NOMO-1 treated with DMSO at 0.1 percent for 48 hours (cell line): ENCODE measurements at regions not wholly inside any gene's neighbourhood (a gene's known extent, or its start where the extent isn't known, plus 50 kb on each side); places are given as distances from the start of the nearest gene placed in this dataset.

Experiments used
- DNase-seq: peaks from one replicate; lab custom pipeline; 2025; ENCODE audit not compliant: unreplicated experiment; lab: John Stamatoyannopoulos, UW

- DNase-seq, result no peak
These were observed 256.7 kb upstream of the GNAI1 start for GRCh38 chr7:79877874-79878465.

GRCh38 chr7:79876848-79877252, 257.8 kb upstream of the GNAI1 start:
- no peak for DNase-seq

- DNase-seq, result no peak
These were observed 259.8 kb upstream of the GNAI1 start for GRCh38 chr7:79874797-79875196.

- DNase-seq, result no peak
These were observed 262.5 kb upstream of the GNAI1 start for GRCh38 chr7:79872176-79872575.

- DNase-seq, result no peak
These were observed 266.6 kb upstream of the GNAI1 start for GRCh38 chr7:79868010-79868409.

- DNase-seq, result no peak
These were observed 272.0 kb upstream of the GNAI1 start for GRCh38 chr7:79862447-79863210.

GRCh38 chr7:79855172-79855571, 279.5 kb upstream of the GNAI1 start:
- no peak for DNase-seq

GRCh38 chr7:79854621-79855020, 280.0 kb upstream of the GNAI1 start:
- no peak for DNase-seq

GRCh38 chr7:79837915-79838314, 296.7 kb upstream of the GNAI1 start:
- no peak for DNase-seq

GRCh38 chr7:79833616-79834015, 301.0 kb upstream of the GNAI1 start:
- no peak for DNase-seq

GRCh38 chr7:79828866-79829265, 305.8 kb upstream of the GNAI1 start:
- no peak for DNase-seq

GRCh38 chr7:79823246-79823951, 311.2 kb upstream of the GNAI1 start:
- DNase-seq, result no peak

- no peak for DNase-seq
These were observed 311.9 kb upstream of the GNAI1 start for GRCh38 chr7:79822620-79823240.

GRCh38 chr7:79820387-79820786, 314.2 kb upstream of the GNAI1 start:
- DNase-seq, result no peak

- DNase-seq, result no peak
These were observed 323.7 kb upstream of the GNAI1 start for GRCh38 chr7:79810916-79811315.

- no peak for DNase-seq
These were observed 328.4 kb upstream of the GNAI1 start for GRCh38 chr7:79806161-79806734.

- no peak for DNase-seq
These were observed 337.3 kb upstream of the MAGI2 start for GRCh38 chr7:79790656-79791262.

- peak; percentile 38 for DNase-seq
These were observed 336.3 kb upstream of the MAGI2 start for GRCh38 chr7:79789584-79790345.

- DNase-seq, result no peak
These were observed 334.2 kb upstream of the MAGI2 start for GRCh38 chr7:79787623-79788022.

- DNase-seq, result no peak
These were observed 333.6 kb upstream of the MAGI2 start for GRCh38 chr7:79787096-79787495.
